ENCODE measurements at regions not wholly inside any gene's neighbourhood (a gene's known extent, or its start where the extent isn't known, plus 50 kb on each side); places are given as distances from the start of the nearest gene placed in this dataset.

DNA sequence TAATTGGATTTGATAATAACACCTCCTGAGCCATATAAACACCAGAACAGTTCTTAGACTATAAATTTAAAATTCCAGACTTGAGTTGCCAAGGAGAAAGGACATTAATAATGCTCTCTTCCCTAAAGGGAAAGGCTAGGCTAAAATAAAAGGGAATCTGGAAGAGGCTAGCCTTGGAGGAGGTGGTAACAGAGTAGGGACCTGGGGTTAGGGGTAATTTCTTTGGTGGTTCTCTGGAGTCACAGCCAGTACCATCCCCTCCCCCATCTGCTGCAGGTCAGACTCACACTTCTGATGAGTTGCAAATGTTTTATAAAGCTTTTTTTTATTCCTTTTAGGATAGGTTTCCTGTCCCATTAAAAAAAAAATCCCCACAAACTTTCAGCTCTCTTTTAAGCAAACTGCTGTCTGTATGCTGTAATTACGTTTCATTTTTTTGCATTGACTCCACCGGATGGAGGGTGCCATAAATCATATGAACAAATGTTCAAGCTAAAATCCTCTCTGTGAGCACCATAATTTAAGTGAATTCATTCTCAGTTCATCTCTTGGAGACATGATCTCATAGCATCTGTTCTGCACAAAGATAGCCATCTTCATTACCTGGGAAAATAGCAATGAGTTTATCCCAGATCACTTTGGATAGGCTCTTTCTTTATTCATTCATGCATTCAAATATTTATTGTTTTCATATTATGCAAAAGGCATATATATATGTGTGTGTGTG, 379.6 kb downstream of the TTLL7 start (continued):
- no peak for TF ChIP-seq SKIL (IDR thresholded peaks at IDR 0.05; ENCODE audit: low read depth, poor library complexity, severe bottlenecking)
- TF ChIP-seq ZNF274 (IDR thresholded peaks at IDR 0.05; ENCODE audit: insufficient read depth, insufficient read length) = no peak
- TF ChIP-seq SIX5 (IDR thresholded peaks at IDR 0.05; ENCODE audit: low read depth, low read length, severe bottlenecking) = no peak
- no peak for TF ChIP-seq ATF7 (IDR thresholded peaks at IDR 0.05; ENCODE audit: low read depth)
- no peak for TF ChIP-seq CTCF (IDR thresholded peaks at IDR 0.05 in 2 of 3, conservative IDR thresholded peaks at IDR 0.05 in 1 of 3; ENCODE audit: control insufficient read depth in 2 of 3, extremely low read depth in 1 of 3, insufficient read depth in 1 of 3, low read depth in 3 of 3, low read length in 3 of 3)
- TF ChIP-seq POLR2AphosphoS5 (IDR thresholded peaks at IDR 0.05; ENCODE audit: low read length) = no peak

GRCh38 chr1:83617883-83618282, 381.0 kb downstream of the TTLL7 start:
- intact Hi-C loops (cut with micrococcal nuclease; ENCODE audit: unreplicated experiment) (no loop called here), in situ Hi-C loops (cut with MboI) (no loop called here)
- Histone ChIP-seq H3K36me3 (ENCODE audit: control insufficient read depth in 2 of 2, insufficient read depth in 2 of 2, low read length in 1 of 2) (no peaks in the 10 kb centered on the region), H2AFZ (ENCODE audit: control insufficient read depth, low read depth, low read length) (no peak overlapping the region), H3K27me3 (replicated peaks in 1 of 2; ENCODE audit: control insufficient read depth in 2 of 2, insufficient read depth in 2 of 2, low read length in 1 of 2) (no peaks in the 10 kb centered on the region), H3K9ac (ENCODE audit: control insufficient read depth, insufficient read depth, low read length) (no peak overlapping the region), H3K27ac (ENCODE audit: control insufficient read depth, insufficient read depth) (no peak overlapping the region), H3K79me2 (ENCODE audit: control insufficient read depth, insufficient read depth, low read length) (no peaks in the 10 kb centered on the region), H3K4me3 (no peak overlapping the region), H3K4me1 (ENCODE audit: control insufficient read depth, insufficient read depth, low read length) (no peaks in the 10 kb centered on the region), H3K9me3 (replicated peaks; ENCODE audit: control insufficient read depth, insufficient read depth, low read length) (no peaks in the 10 kb centered on the region), H4K20me1 (ENCODE audit: control insufficient read depth, insufficient read depth) (no peaks in the 10 kb centered on the region), H3K4me2 (ENCODE audit: control insufficient read depth, insufficient read depth) (no peak overlapping the region)
- ATAC-seq = no peak
- ChIA-PET CTCF (no interaction called here), SMC1A (ENCODE audit: uncharacterized antibody, unreplicated experiment) (no interaction called here), POLR2A (no interaction called here), RAD21 (ENCODE audit: unreplicated experiment) (no interaction called here)
- no peak for FAIRE-seq
- no peak for DNase-seq (ENCODE audit: low read depth, low spot score)
- BruUV-seq (replicated peaks) = no TSS peak
- WGBS (ENCODE audit: insufficient coverage, insufficient replicate concordance, low lambda C conversion rate, missing lambda C conversion rate) = 84% methylated on average over 7 of the region's 7 CpGs
- TF ChIP-seq, protein P1, sequence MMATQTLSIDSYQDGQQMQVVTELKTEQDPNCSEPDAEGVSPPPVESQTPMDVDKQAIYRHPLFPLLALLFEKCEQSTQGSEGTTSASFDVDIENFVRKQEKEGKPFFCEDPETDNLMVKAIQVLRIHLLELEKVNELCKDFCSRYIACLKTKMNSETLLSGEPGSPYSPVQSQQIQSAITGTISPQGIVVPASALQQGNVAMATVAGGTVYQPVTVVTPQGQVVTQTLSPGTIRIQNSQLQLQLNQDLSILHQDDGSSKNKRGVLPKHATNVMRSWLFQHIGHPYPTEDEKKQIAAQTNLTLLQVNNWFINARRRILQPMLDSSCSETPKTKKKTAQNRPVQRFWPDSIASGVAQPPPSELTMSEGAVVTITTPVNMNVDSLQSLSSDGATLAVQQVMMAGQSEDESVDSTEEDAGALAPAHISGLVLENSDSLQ (IDR thresholded peaks at IDR 0.05) = no peak
- no peak for TF ChIP-seq CHD1 (IDR thresholded peaks at IDR 0.05; ENCODE audit: low read depth, low read length)
- no peak for TF ChIP-seq CHD4 (IDR thresholded peaks at IDR 0.05)
- no peak for TF ChIP-seq HDAC6 (IDR thresholded peaks at IDR 0.05; ENCODE audit: unreplicated experiment)
- no peak for TF ChIP-seq HSF1 (IDR thresholded peaks at IDR 0.05; ENCODE audit: low read depth, low read length)
- no peak for TF ChIP-seq EGR1 (IDR thresholded peaks at IDR 0.05; ENCODE audit: borderline replicate concordance in 1 of 2, low read depth in 2 of 2, low read length in 2 of 2)
- no peak for TF ChIP-seq CBX5 (IDR thresholded peaks at IDR 0.05; ENCODE audit: low read depth)
- no peak for TF ChIP-seq MYB (IDR thresholded peaks at IDR 0.05; ENCODE audit: borderline replicate concordance, low read depth, low read length)
- TF ChIP-seq CREB1 (IDR thresholded peaks at IDR 0.05; ENCODE audit: low read depth) = no peak
- no peak for TF ChIP-seq MYC (IDR thresholded peaks at IDR 0.05; ENCODE audit: insufficient read depth, insufficient read length, insufficient replicate concordance, low read length, severe bottlenecking)
